Choroid plexus epithelial cell (primary cell): ENCODE measurements at regions not wholly inside any gene's neighbourhood (a gene's known extent, or its start where the extent isn't known, plus 50 kb on each side); places are given as distances from the start of the nearest gene placed in this dataset.

Experiments
- DNase-seq: peaks from one replicate; pipeline ENCODE4 v3.0.0-alpha.2; 2010; ENCODE audit warnings: low read depth
- H3K4me3 ChIP-seq: 2 replicates; pipeline ENCODE4 v1.5.1; 2011; ENCODE audit warnings: low read depth, mild to moderate bottlenecking, control low read depth, low read length, moderate library complexity
- TF ChIP-seq, protein P1 (sequence below): conservative IDR thresholded peaks from 2 replicates; pipeline ENCODE4 v1.5.1; 2011; ENCODE audit warnings: low read depth, mild to moderate bottlenecking, control low read depth, inconsistent platforms, low read length, moderate library complexity

DNA sequence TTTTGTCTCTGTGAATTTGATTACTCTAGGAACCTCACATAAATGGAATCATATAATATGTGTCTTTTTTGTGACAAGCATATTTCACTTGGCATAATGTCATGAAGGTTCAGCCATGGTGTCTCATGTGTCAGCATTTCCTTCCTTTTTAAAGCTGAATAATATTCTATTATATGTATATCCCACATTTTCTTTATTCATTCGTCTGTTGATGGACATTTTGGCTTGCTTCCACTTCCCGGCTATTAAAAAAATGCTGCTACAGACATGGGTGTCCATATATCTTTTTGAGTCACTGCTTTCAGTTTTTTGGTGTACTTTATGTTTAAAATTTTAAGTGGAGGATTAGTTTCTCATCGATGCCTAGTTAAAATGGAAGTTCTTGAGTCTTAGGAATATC is 59.8 kb upstream of the C5orf63 start:
- no peak overlapping the region for H3K4me3 ChIP-seq
- no peak for DNase-seq
- TF ChIP-seq, protein P1, sequence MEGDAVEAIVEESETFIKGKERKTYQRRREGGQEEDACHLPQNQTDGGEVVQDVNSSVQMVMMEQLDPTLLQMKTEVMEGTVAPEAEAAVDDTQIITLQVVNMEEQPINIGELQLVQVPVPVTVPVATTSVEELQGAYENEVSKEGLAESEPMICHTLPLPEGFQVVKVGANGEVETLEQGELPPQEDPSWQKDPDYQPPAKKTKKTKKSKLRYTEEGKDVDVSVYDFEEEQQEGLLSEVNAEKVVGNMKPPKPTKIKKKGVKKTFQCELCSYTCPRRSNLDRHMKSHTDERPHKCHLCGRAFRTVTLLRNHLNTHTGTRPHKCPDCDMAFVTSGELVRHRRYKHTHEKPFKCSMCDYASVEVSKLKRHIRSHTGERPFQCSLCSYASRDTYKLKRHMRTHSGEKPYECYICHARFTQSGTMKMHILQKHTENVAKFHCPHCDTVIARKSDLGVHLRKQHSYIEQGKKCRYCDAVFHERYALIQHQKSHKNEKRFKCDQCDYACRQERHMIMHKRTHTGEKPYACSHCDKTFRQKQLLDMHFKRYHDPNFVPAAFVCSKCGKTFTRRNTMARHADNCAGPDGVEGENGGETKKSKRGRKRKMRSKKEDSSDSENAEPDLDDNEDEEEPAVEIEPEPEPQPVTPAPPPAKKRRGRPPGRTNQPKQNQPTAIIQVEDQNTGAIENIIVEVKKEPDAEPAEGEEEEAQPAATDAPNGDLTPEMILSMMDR, result no peak

DNA sequence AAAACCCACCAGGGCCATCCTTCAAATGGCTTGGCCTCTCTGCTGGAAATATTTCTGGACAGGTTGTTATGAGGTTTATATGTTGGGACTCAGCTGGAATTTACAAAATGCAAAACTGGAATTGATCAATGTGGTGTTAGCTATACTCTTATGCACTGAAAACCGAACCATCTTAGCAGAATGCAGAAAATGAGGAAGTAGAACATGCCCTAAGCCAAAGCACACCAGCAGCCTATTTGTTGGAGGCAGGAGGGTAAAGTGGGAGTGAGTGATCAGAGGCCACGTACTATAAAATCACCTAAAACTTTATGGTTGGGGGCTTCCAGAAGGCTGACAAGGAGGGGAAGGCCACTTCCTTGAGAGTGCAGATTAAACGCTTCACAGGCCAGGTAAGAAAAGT is 63.6 kb upstream of the C5orf63 start:
- H3K4me3 ChIP-seq, result no peak overlapping the region
- no peak for DNase-seq
- TF ChIP-seq, protein P1, result no peak

DNA sequence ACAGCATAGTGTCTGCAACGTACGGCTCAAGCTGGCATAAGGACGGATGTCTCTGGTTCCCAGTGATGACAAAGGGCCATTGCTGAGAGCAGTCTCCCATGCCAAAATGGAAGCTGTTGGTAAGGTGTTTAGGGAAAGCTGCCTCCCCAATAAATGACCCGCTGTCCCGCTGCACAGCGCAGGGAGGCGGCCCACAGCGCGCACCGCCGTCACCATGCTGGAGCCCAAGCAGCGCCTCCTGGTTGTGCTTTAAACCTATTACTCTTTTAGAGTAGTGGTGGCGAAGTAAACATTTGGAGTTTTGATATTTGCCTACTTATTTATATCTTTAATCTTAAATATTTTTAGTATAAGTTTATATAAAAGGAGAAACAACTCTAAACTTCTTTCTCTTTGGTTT is 70.4 kb upstream of the C5orf63 start:
- no peak for DNase-seq
- TF ChIP-seq, protein P1, result no peak
- H3K4me3 ChIP-seq, result no peak overlapping the region

DNA sequence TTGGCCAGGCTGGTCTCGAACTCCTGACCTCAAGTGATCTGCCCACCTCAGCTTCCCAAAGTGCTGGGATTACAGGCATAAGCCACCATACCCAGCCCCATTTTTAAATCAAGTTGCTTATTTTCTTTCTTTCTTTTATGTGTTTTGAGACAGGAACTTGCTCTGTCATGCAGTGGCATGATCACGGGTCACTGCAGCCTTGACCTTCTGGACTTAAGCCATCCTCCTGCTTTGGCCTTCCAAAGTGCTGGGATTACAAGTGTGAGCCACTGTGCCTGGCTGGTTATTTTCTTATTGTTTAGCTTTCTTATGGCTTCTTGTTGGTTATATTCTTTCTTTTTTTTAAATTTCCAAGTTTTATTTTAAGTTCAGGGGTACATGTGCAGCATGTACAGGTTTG is 79.7 kb upstream of the C5orf63 start:
- no peak overlapping the region for H3K4me3 ChIP-seq
- no peak for DNase-seq
- TF ChIP-seq, protein P1, result no peak

DNA sequence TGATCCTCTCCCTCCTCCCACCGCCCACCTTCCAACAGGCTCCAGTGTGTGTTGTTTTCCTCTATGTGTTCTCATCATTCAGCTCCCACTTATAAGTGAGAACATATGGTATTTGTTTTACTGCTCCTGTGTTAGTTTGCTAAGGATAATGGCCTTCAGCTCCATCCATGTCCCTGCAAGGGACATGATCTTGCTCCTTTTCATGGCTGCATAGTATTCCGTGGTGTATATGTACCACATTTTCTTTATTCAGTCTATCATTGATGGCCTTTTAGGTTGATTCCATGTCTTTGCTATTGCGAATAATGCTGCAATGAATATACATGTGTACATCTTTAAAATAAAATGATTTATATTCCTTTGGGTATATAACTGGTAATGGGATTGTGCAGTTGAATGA is 80.2 kb upstream of the C5orf63 start:
- DNase-seq, result no peak
- no peak overlapping the region for H3K4me3 ChIP-seq
- TF ChIP-seq, protein P1, result no peak

DNA sequence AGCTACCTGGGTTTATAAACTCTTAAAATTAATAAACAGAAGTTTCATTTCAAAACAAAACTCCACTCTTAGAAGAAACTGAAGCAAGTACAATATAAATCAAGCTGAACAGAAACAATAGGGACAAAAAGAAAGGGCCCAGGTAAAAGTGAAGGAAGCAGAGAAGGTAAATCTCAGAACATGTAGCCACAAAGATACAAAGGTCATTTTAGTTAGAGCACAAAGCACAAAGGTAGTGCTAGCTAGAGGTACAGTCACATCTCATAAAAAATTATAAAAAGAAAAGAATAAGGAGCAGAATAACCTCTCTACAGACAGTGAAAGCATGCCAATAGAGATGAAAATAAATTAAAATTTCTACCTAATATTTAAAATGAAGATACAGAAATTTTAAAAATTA is 90.4 kb upstream of the C5orf63 start:
- H3K4me3 ChIP-seq, result no peak overlapping the region
- TF ChIP-seq, protein P1, result no peak
- no peak for DNase-seq

DNA sequence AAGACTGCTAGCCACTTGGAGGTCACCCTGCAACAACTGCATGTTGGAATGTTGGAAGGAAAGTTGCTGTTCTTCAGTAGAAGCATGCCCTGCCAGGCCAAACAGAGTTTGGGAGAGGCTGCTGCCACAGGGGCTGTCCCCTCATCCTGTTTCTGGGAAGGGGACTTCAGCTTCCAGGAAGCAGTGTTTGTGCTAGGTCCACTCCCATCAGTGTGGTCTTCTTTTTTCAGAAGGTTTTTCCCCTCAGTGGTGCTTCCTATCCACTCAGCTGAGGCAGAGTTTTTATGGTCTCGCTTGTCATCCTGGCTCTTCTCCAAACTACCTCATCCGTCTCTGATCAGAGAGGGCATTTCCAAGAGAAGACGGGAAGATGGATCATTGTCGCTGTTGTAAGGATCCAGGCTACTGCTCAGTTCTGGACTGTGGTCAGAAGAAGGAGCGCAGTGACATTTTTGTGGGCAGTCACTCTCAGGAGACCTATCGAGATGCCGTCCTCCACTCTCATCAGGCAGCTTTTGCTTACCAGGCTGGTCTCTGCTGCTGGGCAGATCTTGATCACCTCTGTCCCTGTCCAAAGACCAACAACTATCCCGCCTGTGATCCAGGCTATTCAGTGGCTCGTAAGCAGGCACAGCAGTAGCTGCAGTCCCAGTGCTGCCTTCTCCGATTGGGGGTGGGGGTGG is 97.8 kb upstream of the C5orf63 start:
- TF ChIP-seq, protein P1, result no peak
- H3K4me3 ChIP-seq, result no peak overlapping the region
- no peak for DNase-seq
